ENCODE measurements at regions not wholly inside any gene's neighbourhood (a gene's known extent, or its start where the extent isn't known, plus 50 kb on each side); places are given as distances from the start of the nearest gene placed in this dataset.
A peak's percentile ranks its signal among the peaks of the same experiment; 100 is the strongest.

DNA sequence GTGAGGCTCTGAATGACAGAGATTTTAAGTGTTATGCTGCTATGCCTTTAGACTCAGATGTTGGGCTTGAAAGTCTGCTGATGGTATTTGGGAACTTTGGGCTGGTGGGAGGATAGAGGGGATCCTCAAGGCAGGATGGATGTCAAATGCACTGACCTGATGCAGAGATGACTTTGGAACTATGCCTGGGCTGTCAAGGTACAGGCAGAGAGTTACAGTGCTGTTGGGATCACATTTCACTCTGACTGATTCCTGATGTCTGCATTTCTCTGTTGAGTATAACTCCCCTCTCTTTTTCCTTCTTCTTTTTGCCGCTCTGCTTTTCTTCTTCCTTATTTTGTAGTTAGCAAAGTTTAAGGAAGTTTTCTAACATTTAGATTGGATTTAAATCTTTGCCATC, 271.8 kb upstream of the ARX start:
- ChIA-PET POLR2A (ENCODE audit: low non-redundant PET) (no interaction called here), CTCF (no interaction called here)
- Histone ChIP-seq H3K27me3 (replicated peaks; ENCODE audit: insufficient read depth, low read depth, low read length, poor library complexity) (peaks cover 20% of the 10 kb centered on the region), H3K4me3 (ENCODE audit: low read depth, low read length, poor library complexity, severe bottlenecking) (no peak overlapping the region), H3K36me3 (ENCODE audit: insufficient read depth, low read length, poor library complexity, severe bottlenecking) (no peaks in the 10 kb centered on the region), H3K4me1 (ENCODE audit: insufficient read depth, low read length, poor library complexity, severe bottlenecking) (no peaks in the 10 kb centered on the region), H3K9me3 (ENCODE audit: low read depth, low read length, poor library complexity, severe bottlenecking) (no peaks in the 10 kb centered on the region), H3K27ac (ENCODE audit: low read depth, low read length, poor library complexity, severe bottlenecking) (no peak overlapping the region)
- no TSS peak for BruUV-seq (replicated peaks)
- DNase-seq (ENCODE audit: low spot score): no peak
- intact Hi-C loops (cut with micrococcal nuclease; ENCODE audit: unreplicated experiment): loop anchor here (10.0 kb wide), 1 partner anchor 273 kb away; the partner anchor contains the start of gene ARX
- TF ChIP-seq, protein P1, sequence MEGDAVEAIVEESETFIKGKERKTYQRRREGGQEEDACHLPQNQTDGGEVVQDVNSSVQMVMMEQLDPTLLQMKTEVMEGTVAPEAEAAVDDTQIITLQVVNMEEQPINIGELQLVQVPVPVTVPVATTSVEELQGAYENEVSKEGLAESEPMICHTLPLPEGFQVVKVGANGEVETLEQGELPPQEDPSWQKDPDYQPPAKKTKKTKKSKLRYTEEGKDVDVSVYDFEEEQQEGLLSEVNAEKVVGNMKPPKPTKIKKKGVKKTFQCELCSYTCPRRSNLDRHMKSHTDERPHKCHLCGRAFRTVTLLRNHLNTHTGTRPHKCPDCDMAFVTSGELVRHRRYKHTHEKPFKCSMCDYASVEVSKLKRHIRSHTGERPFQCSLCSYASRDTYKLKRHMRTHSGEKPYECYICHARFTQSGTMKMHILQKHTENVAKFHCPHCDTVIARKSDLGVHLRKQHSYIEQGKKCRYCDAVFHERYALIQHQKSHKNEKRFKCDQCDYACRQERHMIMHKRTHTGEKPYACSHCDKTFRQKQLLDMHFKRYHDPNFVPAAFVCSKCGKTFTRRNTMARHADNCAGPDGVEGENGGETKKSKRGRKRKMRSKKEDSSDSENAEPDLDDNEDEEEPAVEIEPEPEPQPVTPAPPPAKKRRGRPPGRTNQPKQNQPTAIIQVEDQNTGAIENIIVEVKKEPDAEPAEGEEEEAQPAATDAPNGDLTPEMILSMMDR (conservative IDR thresholded peaks at IDR 0.05; ENCODE audit: low read depth, low read length): no peak
- TF ChIP-seq EZH2 (IDR thresholded peaks at IDR 0.05; ENCODE audit: borderline replicate concordance, low read depth, low read length, poor library complexity, severe bottlenecking): no peak

DNA sequence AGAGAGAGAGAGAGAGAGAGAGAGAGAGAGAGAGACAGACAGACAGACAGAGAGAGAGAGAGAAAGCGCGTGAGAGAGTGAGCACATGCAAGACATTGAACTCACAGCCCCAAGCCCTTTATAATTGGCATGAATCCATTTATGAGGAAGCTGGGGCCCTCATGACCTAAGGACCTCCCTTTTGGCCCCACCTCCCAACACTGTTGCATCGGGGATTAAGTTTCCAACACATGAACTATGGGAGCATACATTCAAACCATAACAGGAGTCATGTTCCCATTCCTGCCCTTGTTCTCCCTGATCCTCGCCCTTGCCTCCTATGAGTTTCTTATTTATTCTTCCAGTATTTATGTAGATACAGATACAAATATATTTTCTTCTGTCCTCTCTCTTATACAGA, 269.8 kb upstream of the ARX start:
- no peak overlapping the region for H3K27ac ChIP-seq (ENCODE audit: low read depth, low read length, poor library complexity, severe bottlenecking)
- peaks cover 22% of the 10 kb centered on the region for H3K27me3 ChIP-seq (replicated peaks; ENCODE audit: insufficient read depth, low read depth, low read length, poor library complexity)
- no peaks in the 10 kb centered on the region for H3K9me3 ChIP-seq (ENCODE audit: low read depth, low read length, poor library complexity, severe bottlenecking)
- intact Hi-C loops (cut with micrococcal nuclease; ENCODE audit: unreplicated experiment): loop anchor here (10.0 kb wide), 1 partner anchor 271 kb away; the partner anchor contains the start of gene ARX
- no peaks in the 10 kb centered on the region for H3K4me1 ChIP-seq (ENCODE audit: insufficient read depth, low read length, poor library complexity, severe bottlenecking)
- DNase-seq (ENCODE audit: low spot score): peak; percentile 1
- H3K36me3 ChIP-seq (ENCODE audit: insufficient read depth, low read length, poor library complexity, severe bottlenecking): no peaks in the 10 kb centered on the region
- CTCF ChIA-PET: no interaction called here
- no TSS peak for BruUV-seq (replicated peaks)
- H3K4me3 ChIP-seq (ENCODE audit: low read depth, low read length, poor library complexity, severe bottlenecking): no peak overlapping the region
- POLR2A ChIA-PET (ENCODE audit: low non-redundant PET): no interaction called here
- TF ChIP-seq, protein P1 (conservative IDR thresholded peaks at IDR 0.05; ENCODE audit: low read depth, low read length): no peak
- no peak for TF ChIP-seq EZH2 (IDR thresholded peaks at IDR 0.05; ENCODE audit: borderline replicate concordance, low read depth, low read length, poor library complexity, severe bottlenecking)

DNA sequence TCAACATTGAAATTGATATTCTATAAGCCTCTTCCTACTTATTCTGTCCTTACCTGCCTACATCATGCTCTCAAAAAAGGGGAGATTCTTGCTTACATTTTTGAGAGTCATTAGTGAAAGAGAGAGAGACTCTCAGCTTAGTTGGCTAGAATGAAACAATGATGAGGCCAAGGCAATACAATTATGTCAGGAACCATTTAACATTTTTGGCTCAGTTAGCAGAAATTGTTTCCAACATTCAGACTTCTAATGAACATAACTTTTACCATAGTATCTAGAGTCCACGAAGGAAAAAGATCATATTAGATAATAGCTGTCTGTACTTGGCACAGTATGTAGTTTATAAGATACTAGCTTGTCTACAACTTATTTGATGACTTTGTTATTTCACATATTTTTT, 263.7 kb upstream of the ARX start:
- Histone ChIP-seq H3K4me1 (ENCODE audit: insufficient read depth, low read length, poor library complexity, severe bottlenecking) (no peaks in the 10 kb centered on the region), H3K36me3 (ENCODE audit: insufficient read depth, low read length, poor library complexity, severe bottlenecking) (no peaks in the 10 kb centered on the region), H3K4me3 (ENCODE audit: low read depth, low read length, poor library complexity, severe bottlenecking) (no peak overlapping the region), H3K27me3 (replicated peaks; ENCODE audit: insufficient read depth, low read depth, low read length, poor library complexity) (peaks cover 3% of the 10 kb centered on the region), H3K27ac (ENCODE audit: low read depth, low read length, poor library complexity, severe bottlenecking) (no peak overlapping the region), H3K9me3 (ENCODE audit: low read depth, low read length, poor library complexity, severe bottlenecking) (no peaks in the 10 kb centered on the region)
- POLR2A ChIA-PET (ENCODE audit: low non-redundant PET): no interaction called here
- no TSS peak for BruUV-seq (replicated peaks)
- intact Hi-C loops (cut with micrococcal nuclease; ENCODE audit: unreplicated experiment): loop anchor here (10.0 kb wide), 2 partner anchors 445 to 885 kb away; no protein-coding TSS in a partner anchor
- DNase-seq (ENCODE audit: low spot score): no peak
- no peak for TF ChIP-seq EZH2 (IDR thresholded peaks at IDR 0.05; ENCODE audit: borderline replicate concordance, low read depth, low read length, poor library complexity, severe bottlenecking)
- TF ChIP-seq, protein P1 (conservative IDR thresholded peaks at IDR 0.05; ENCODE audit: low read depth, low read length): no peak
- CTCF ChIA-PET: no interaction called here

Data from A673 (cell line).